PC-9 (cell line): ENCODE measurements at regions not wholly inside any gene's neighbourhood (a gene's known extent, or its start where the extent isn't known, plus 50 kb on each side); places are given as distances from the start of the nearest gene placed in this dataset.

Experiments used
- BruUV-seq: library from RNA; stranded (reverse); fragments of 400-500 nt; replicated peaks from 2 replicates; lab custom pipeline; 2021; lab: Mats Ljungman, UMichigan
- CTCF ChIA-PET: fragments of 300-600 bp; sonication (Branson Sonifier 250); formaldehyde crosslinking; loops from one replicate; lab custom pipeline; 2022; ENCODE audit warnings: antibody characterized with exemption; lab: Charles Lee
- POLR2A ChIA-PET: fragments of 300-600 bp; sonication (Branson Sonifier 250); formaldehyde crosslinking; loops from one replicate; lab custom pipeline; 2022; ENCODE audit warnings: antibody characterized with exemption; ENCODE audit not compliant: unreplicated experiment; lab: Charles Lee
- DNase-seq, 2 experiments: peaks; one replicate each; pipeline versions ENCODE4 v3.0.0 to v3.0.0-alpha.2; 2015 to 2022; ENCODE audit warnings: mixed read lengths in 1 of 2
- H2AFZ ChIP-seq: fragments of 200-600 bp; sonication (generic); 2 replicates; pipeline ENCODE4 v1.8.1; 2017; ENCODE audit warnings: antibody characterized with exemption
- H3F3A ChIP-seq: fragments of 200-600 bp; sonication (generic); 2 replicates; pipeline ENCODE4 v1.8.1; 2017; ENCODE audit warnings: antibody characterized with exemption, mild to moderate bottlenecking, low read depth; ENCODE audit not compliant: insufficient read depth
- H3K27ac ChIP-seq: fragments of 200-600 bp; sonication (generic); 2 replicates; pipeline ENCODE4 v1.6.1; 2016; ENCODE audit warnings: mixed run types
- H3K27me3 ChIP-seq: fragments of 200-600 bp; sonication (generic); 2 replicates; pipeline ENCODE4 v1.6.1; 2016; ENCODE audit warnings: low read depth, mixed run types; ENCODE audit not compliant: insufficient read depth
- H3K36me3 ChIP-seq: fragments of 200-600 bp; sonication (generic); 2 replicates; pipeline ENCODE4 v1.6.1; 2016; ENCODE audit warnings: low read depth, mixed run types
- H3K4me1 ChIP-seq: fragments of 200-600 bp; sonication (generic); replicated peaks from 2 replicates; pipeline ENCODE4 v1.6.1; 2016; ENCODE audit warnings: mixed run types; ENCODE audit not compliant: insufficient read depth
- H3K4me2 ChIP-seq: fragments of 200-600 bp; sonication (generic); 2 replicates; pipeline ENCODE4 v1.6.1; 2017; ENCODE audit warnings: mixed run types
- H3K4me3 ChIP-seq: fragments of 200-600 bp; sonication (generic); 2 replicates; pipeline ENCODE4 v1.6.1; 2016; ENCODE audit warnings: mixed run types
- H3K79me2 ChIP-seq: fragments of 200-600 bp; sonication (generic); 2 replicates; pipeline ENCODE4 v1.6.1; 2017; ENCODE audit warnings: low read depth, mixed run types
- H3K9me2 ChIP-seq: fragments of 200-600 bp; sonication (generic); 2 replicates; pipeline ENCODE4 v1.8.1; 2017; ENCODE audit warnings: mild to moderate bottlenecking; ENCODE audit not compliant: insufficient read depth
- H3K9me3 ChIP-seq: fragments of 200-600 bp; sonication (generic); 2 replicates; pipeline ENCODE4 v1.8.1; 2016; ENCODE audit warnings: low read depth; ENCODE audit not compliant: insufficient read depth
- H4K20me1 ChIP-seq: fragments of 200-600 bp; sonication (generic); 2 replicates; pipeline ENCODE4 v1.8.1; 2017; ENCODE audit not compliant: insufficient read depth
- CTCF ChIP-seq: fragments of 200-600 bp; sonication (generic); conservative IDR thresholded peaks from 2 replicates; pipeline ENCODE4 v1.6.1; 2017; ENCODE audit warnings: mixed run types, antibody characterized with exemption, mild to moderate bottlenecking, moderate library complexity
- EZH2 ChIP-seq: fragments of 200-600 bp; sonication (generic); IDR thresholded peaks from 2 replicates; pipeline ENCODE4 v1.8.0; 2017; ENCODE audit warnings: antibody characterized with exemption, low read depth
- intact Hi-C: fragments of 100-400 bp; cut with micrococcal nuclease; formaldehyde crosslinking; loops from one replicate; pipeline ENCODE4 v1.10.0; 2022; ENCODE audit not compliant: unreplicated experiment

- H3F3A ChIP-seq = no peaks in the 10 kb centered on the region; the same call in 1 of the 2 replicates
- no peak overlapping the region for H2AFZ ChIP-seq
- no peak overlapping the region for H3K27ac ChIP-seq
- no peaks in the 10 kb centered on the region for H4K20me1 ChIP-seq
- no peak overlapping the region for H3K4me2 ChIP-seq
- H3K4me3 ChIP-seq = no peak overlapping the region
- ChIA-PET CTCF (interaction anchor here (0.6 kb wide), 1 partner anchor 148 kb away, joined by 4 read pairs; no protein-coding TSS in a partner anchor), POLR2A (no interaction called here)
- no peaks in the 10 kb centered on the region for H3K79me2 ChIP-seq
- intact Hi-C loops = no loop called here
- H3K27me3 ChIP-seq = no peaks in the 10 kb centered on the region
- no TSS peak for BruUV-seq
- TF ChIP-seq CTCF = no peak
- no peak for TF ChIP-seq EZH2
- H3K9me2 ChIP-seq = no peaks in the 10 kb centered on the region
- no peak for DNase-seq
- H3K36me3 ChIP-seq = no peaks in the 10 kb centered on the region
- no peaks in the 10 kb centered on the region for H3K4me1 ChIP-seq
- no peaks in the 10 kb centered on the region for H3K9me3 ChIP-seq
Measured at GRCh38 chr5:39523821-39524220, 99.0 kb upstream of the DAB2 start.

GRCh38 chr5:39521940-39522590 lies 97.3 kb upstream of the DAB2 start:
- H3K79me2 ChIP-seq = no peaks in the 10 kb centered on the region
- intact Hi-C loops = no loop called here
- no peak overlapping the region for H3K4me2 ChIP-seq
- H3K36me3 ChIP-seq = no peaks in the 10 kb centered on the region
- no peak for DNase-seq
- H3K4me3 ChIP-seq = no peak overlapping the region
- CTCF ChIA-PET = no interaction called here
- 0 out of 2 replicates have a peak, but pooled peaks cover 8% of the 10 kb centered on the region for H3K4me1 ChIP-seq
- BruUV-seq = no TSS peak
- H3K27ac ChIP-seq = no peak overlapping the region
- no peaks in the 10 kb centered on the region for H4K20me1 ChIP-seq
- no peaks in the 10 kb centered on the region for H3K9me3 ChIP-seq
- H3K9me2 ChIP-seq = no peaks in the 10 kb centered on the region
- H3F3A ChIP-seq = no peaks in the 10 kb centered on the region; the same call in 1 of the 2 replicates
- no peaks in the 10 kb centered on the region for H3K27me3 ChIP-seq
- TF ChIP-seq CTCF (no peak), EZH2 (no peak)
- POLR2A ChIA-PET = no interaction called here
- no peak overlapping the region for H2AFZ ChIP-seq

- H3K4me1 ChIP-seq = 0 out of 2 replicates have a peak, but pooled peaks cover 8% of the 10 kb centered on the region
- CTCF ChIA-PET = no interaction called here
- no TSS peak for BruUV-seq
- no peaks in the 10 kb centered on the region for H3K9me2 ChIP-seq
- no peak overlapping the region for H2AFZ ChIP-seq
- H3K79me2 ChIP-seq = no peaks in the 10 kb centered on the region
- intact Hi-C loops = no loop called here
- no peaks in the 10 kb centered on the region for H3K27me3 ChIP-seq
- no peaks in the 10 kb centered on the region for H3K9me3 ChIP-seq
- no peaks in the 10 kb centered on the region for H4K20me1 ChIP-seq
- no peaks in the 10 kb centered on the region; the same call in 1 of the 2 replicates for H3F3A ChIP-seq
- H3K4me3 ChIP-seq = no peak overlapping the region
- H3K27ac ChIP-seq = no peak overlapping the region
- no peak for TF ChIP-seq CTCF
- no peak for TF ChIP-seq EZH2
- POLR2A ChIA-PET = no interaction called here
- no peaks in the 10 kb centered on the region for H3K36me3 ChIP-seq
- H3K4me2 ChIP-seq = no peak overlapping the region
- no peak for DNase-seq
Measured at GRCh38 chr5:39521098-39521860, 96.5 kb upstream of the DAB2 start.
